ENCODE measurements at regions not wholly inside any gene's neighbourhood (a gene's known extent, or its start where the extent isn't known, plus 50 kb on each side); places are given as distances from the start of the nearest gene placed in this dataset.

DNA sequence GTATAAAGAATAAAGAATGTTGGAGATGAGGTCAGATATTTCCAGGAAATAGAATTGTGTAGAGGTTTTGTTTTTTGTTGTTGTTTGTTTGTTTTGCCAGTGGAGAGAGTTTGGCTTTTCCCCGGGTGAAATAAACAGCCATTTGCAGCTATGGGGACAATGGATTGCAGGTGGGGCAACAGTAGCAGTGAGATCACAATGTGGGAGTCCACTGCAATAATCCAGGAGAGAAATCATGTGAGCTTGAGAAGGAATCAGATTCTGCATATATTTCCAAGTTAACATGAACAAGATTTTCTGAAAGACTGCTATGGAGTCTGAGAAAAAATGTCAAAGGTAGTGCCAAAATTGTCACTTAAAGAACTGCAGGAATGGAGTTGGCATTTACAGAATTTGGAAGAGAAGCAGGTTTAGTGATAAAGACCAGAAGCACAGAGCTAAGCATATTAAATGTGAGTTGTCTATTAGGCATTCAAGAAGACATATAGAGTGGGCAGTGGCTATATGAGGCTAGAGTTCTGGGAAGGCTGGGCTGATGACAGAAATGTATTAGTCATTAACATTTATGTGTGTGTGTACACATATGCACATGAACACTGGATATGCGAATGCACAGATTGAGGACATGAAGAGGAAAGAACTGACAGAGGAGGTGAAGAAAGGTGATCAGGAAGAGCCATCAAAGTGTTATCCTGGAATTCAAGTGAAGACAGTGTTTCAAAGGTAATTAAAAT, 729.6 kb upstream of the PTBP2 start:
- 83% methylated on average over 1 of the region's 2 CpGs for WGBS (ENCODE audit: insufficient coverage, low lambda C conversion rate)
- DNase-seq = no peak
- Histone ChIP-seq H3K36me3 (ENCODE audit: control insufficient read depth, insufficient read depth, low read length) (no peaks in the 10 kb centered on the region), H3K4me3 (ENCODE audit: low read length) (no peak overlapping the region), H3K4me1 (ENCODE audit: control insufficient read depth, insufficient read depth, low read length) (no peaks in the 10 kb centered on the region), H3K9me3 (ENCODE audit: control insufficient read depth, low read depth, low read length) (no peaks in the 10 kb centered on the region), H3K27me3 (ENCODE audit: control insufficient read depth, insufficient read depth, low read length) (no peaks in the 10 kb centered on the region), H3K27ac (ENCODE audit: low read length) (no peak overlapping the region)

GRCh38 chr1:95994643-95995042, 726.9 kb upstream of the PTBP2 start:
- 40% methylated on average over 1 of the region's 1 CpG for WGBS (ENCODE audit: insufficient coverage, low lambda C conversion rate)
- no peaks in the 10 kb centered on the region for H3K27me3 ChIP-seq (ENCODE audit: control insufficient read depth, insufficient read depth, low read length)
- H3K36me3 ChIP-seq (ENCODE audit: control insufficient read depth, insufficient read depth, low read length) = no peaks in the 10 kb centered on the region
- no peak overlapping the region for H3K4me3 ChIP-seq (ENCODE audit: low read length)
- no peak for DNase-seq
- no peak overlapping the region for H3K27ac ChIP-seq (ENCODE audit: low read length)
- H3K9me3 ChIP-seq (ENCODE audit: control insufficient read depth, low read depth, low read length) = no peaks in the 10 kb centered on the region
- H3K4me1 ChIP-seq (ENCODE audit: control insufficient read depth, insufficient read depth, low read length) = no peaks in the 10 kb centered on the region

- WGBS (ENCODE audit: insufficient coverage, low lambda C conversion rate) = 100% methylated on average over 1 of the region's 2 CpGs
These were observed 719.4 kb upstream of the PTBP2 start for GRCh38 chr1:96002201-96002600.

DNA sequence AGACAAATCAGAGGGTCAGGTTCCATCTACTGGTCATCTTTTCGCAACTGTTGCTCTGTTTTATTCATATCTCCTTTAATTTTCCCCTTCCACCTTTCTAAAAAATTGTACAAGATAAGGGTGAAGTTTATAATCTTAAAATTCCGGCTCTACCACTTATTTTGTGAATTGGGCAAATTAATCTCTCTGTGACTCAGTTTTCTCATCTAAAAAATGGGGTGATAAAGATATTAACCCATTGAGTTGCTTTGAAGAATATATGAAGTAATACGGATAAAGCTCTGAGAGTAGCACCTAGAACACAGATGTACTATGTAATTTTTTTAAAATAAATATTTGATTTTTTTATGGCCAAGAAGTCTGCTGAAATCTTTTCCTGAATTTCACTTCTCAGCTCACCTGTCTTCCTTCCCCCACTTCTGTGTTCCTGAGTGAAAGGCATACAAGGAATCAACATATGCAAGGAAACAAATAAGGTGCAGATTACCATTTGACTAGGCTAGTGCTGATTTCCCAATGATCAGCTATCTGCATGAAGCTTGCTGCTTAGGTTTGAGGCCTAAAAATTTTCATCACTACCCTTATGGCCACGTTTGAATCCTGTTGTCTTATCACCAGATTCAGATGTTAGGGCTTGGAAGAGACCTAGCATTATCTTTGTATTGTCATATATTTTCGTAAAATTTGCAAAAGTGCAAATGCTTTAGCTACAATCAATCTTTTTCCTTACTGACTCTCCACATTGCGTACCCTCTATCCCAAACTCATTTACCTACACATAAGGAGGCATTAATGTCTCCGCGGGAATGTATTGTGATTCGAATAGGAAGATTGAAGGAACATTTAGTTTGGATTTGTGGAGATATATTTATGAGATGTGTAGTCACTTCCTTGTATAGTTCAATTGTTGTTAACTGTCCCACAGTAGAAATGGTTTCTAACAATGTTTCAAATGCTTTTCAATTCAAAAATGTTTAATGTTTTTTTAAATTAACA, 718.3 kb upstream of the PTBP2 start:
- no peaks in the 10 kb centered on the region for H3K27me3 ChIP-seq (ENCODE audit: control insufficient read depth, insufficient read depth, low read length)
- no peaks in the 10 kb centered on the region for H3K4me1 ChIP-seq (ENCODE audit: control insufficient read depth, insufficient read depth, low read length)
- 83% methylated on average over 3 of the region's 9 CpGs for WGBS (ENCODE audit: insufficient coverage, low lambda C conversion rate)
- no peak overlapping the region for H3K27ac ChIP-seq (ENCODE audit: low read length)
- no peaks in the 10 kb centered on the region for H3K9me3 ChIP-seq (ENCODE audit: control insufficient read depth, low read depth, low read length)
- no peak overlapping the region for H3K4me3 ChIP-seq (ENCODE audit: low read length)
- H3K36me3 ChIP-seq (ENCODE audit: control insufficient read depth, insufficient read depth, low read length) = no peaks in the 10 kb centered on the region
- DNase-seq = no peak

More at GRCh38 chr1:96002201-96002600, 719.4 kb upstream of the PTBP2 start:
- H3K27ac ChIP-seq (ENCODE audit: low read length) = no peak overlapping the region
- H3K36me3 ChIP-seq (ENCODE audit: control insufficient read depth, insufficient read depth, low read length) = no peaks in the 10 kb centered on the region
- H3K4me3 ChIP-seq (ENCODE audit: low read length) = no peak overlapping the region
- DNase-seq = no peak
- no peaks in the 10 kb centered on the region for H3K27me3 ChIP-seq (ENCODE audit: control insufficient read depth, insufficient read depth, low read length)
- H3K4me1 ChIP-seq (ENCODE audit: control insufficient read depth, insufficient read depth, low read length) = no peaks in the 10 kb centered on the region
- H3K9me3 ChIP-seq (ENCODE audit: control insufficient read depth, low read depth, low read length) = no peaks in the 10 kb centered on the region

- no peaks in the 10 kb centered on the region for H3K27me3 ChIP-seq (ENCODE audit: control insufficient read depth, insufficient read depth, low read length)
- DNase-seq = no peak
- no peaks in the 10 kb centered on the region for H3K4me1 ChIP-seq (ENCODE audit: control insufficient read depth, insufficient read depth, low read length)
- H3K36me3 ChIP-seq (ENCODE audit: control insufficient read depth, insufficient read depth, low read length) = no peaks in the 10 kb centered on the region
- H3K27ac ChIP-seq (ENCODE audit: low read length) = no peak overlapping the region
- 100% methylated on average over 1 of the region's 3 CpGs for WGBS (ENCODE audit: insufficient coverage, low lambda C conversion rate)
- H3K4me3 ChIP-seq (ENCODE audit: low read length) = no peak overlapping the region
- H3K9me3 ChIP-seq (ENCODE audit: control insufficient read depth, low read depth, low read length) = no peaks in the 10 kb centered on the region
These were observed 711.7 kb upstream of the PTBP2 start for GRCh38 chr1:96009831-96010434.

DNA sequence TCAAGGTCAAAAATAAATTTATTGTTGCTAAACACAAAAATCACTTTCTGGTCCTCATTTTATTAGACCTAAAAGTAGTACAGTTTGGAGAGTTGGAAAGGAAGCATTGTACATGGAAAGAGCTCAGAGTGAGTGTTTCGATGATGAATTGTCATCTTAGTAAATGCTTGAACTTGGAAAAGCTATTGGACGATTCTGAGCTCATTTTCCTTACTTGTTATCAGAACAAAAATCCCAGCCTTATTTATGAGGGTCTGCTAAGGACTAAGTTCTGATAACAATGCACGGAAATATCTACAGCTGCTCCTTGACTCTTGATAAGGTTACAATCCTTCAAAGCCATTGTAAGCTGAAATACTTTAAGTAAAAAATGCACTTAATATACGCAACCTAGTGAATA, 710.0 kb upstream of the PTBP2 start:
- H3K27me3 ChIP-seq (ENCODE audit: control insufficient read depth, insufficient read depth, low read length) = no peaks in the 10 kb centered on the region
- no CpG with 5 or more reads among the region's 4 CpGs for WGBS (ENCODE audit: insufficient coverage, low lambda C conversion rate)
- no peak overlapping the region for H3K27ac ChIP-seq (ENCODE audit: low read length)
- no peak for DNase-seq
- no peaks in the 10 kb centered on the region for H3K36me3 ChIP-seq (ENCODE audit: control insufficient read depth, insufficient read depth, low read length)
- H3K9me3 ChIP-seq (ENCODE audit: control insufficient read depth, low read depth, low read length) = no peaks in the 10 kb centered on the region
- no peaks in the 10 kb centered on the region for H3K4me1 ChIP-seq (ENCODE audit: control insufficient read depth, insufficient read depth, low read length)
- no peak overlapping the region for H3K4me3 ChIP-seq (ENCODE audit: low read length)

DNA sequence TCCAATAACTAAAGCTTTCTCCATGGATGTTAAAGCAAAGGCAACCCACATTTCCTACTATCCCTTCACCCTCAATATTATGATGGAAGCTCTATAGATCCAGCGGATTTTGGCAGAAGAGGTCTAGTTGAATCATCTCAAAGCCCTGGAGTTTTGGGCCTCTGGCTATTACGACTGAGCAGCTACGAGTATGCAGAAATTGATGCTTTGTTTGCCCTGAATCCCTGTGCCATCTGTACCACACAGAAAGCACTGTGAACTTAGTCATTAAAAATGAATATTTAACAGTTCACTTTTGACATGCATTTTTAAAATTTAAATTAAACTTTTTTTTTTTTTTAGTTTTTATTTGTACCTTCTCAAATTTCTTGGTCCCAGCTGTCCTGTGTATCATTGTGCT, 705.4 kb upstream of the PTBP2 start:
- Histone ChIP-seq H3K27me3 (ENCODE audit: control insufficient read depth, insufficient read depth, low read length) (no peaks in the 10 kb centered on the region), H3K4me3 (ENCODE audit: low read length) (no peak overlapping the region), H3K36me3 (ENCODE audit: control insufficient read depth, insufficient read depth, low read length) (no peaks in the 10 kb centered on the region), H3K4me1 (ENCODE audit: control insufficient read depth, insufficient read depth, low read length) (no peaks in the 10 kb centered on the region), H3K9me3 (ENCODE audit: control insufficient read depth, low read depth, low read length) (no peaks in the 10 kb centered on the region), H3K27ac (ENCODE audit: low read length) (no peak overlapping the region)
- no CpG with 5 or more reads among the region's 3 CpGs for WGBS (ENCODE audit: insufficient coverage, low lambda C conversion rate)
- DNase-seq = no peak

GRCh38 chr1:96020378-96020777, 701.2 kb upstream of the PTBP2 start:
- Histone ChIP-seq H3K27ac (ENCODE audit: low read length) (no peak overlapping the region), H3K9me3 (ENCODE audit: control insufficient read depth, low read depth, low read length) (no peaks in the 10 kb centered on the region), H3K4me3 (ENCODE audit: low read length) (no peak overlapping the region), H3K27me3 (ENCODE audit: control insufficient read depth, insufficient read depth, low read length) (no peaks in the 10 kb centered on the region), H3K4me1 (ENCODE audit: control insufficient read depth, insufficient read depth, low read length) (no peaks in the 10 kb centered on the region), H3K36me3 (ENCODE audit: control insufficient read depth, insufficient read depth, low read length) (no peaks in the 10 kb centered on the region)
- DNase-seq = no peak

GRCh38 chr1:96025062-96025461, 696.5 kb upstream of the PTBP2 start:
- Histone ChIP-seq H3K36me3 (ENCODE audit: control insufficient read depth, insufficient read depth, low read length) (no peaks in the 10 kb centered on the region), H3K27me3 (ENCODE audit: control insufficient read depth, insufficient read depth, low read length) (no peaks in the 10 kb centered on the region), H3K4me3 (ENCODE audit: low read length) (no peak overlapping the region), H3K4me1 (ENCODE audit: control insufficient read depth, insufficient read depth, low read length) (no peaks in the 10 kb centered on the region), H3K27ac (ENCODE audit: low read length) (no peak overlapping the region), H3K9me3 (ENCODE audit: control insufficient read depth, low read depth, low read length) (peaks cover 9% of the 10 kb centered on the region)
- no CpG with 5 or more reads among the region's 1 CpG for WGBS (ENCODE audit: insufficient coverage, low lambda C conversion rate)
- no peak for DNase-seq

GRCh38 chr1:96028071-96028470, 693.5 kb upstream of the PTBP2 start:
- no CpG with 5 or more reads among the region's 7 CpGs for WGBS (ENCODE audit: insufficient coverage, low lambda C conversion rate)

More at GRCh38 chr1:96028071-96028470, 693.5 kb upstream of the PTBP2 start:
- no peak overlapping the region for H3K27ac ChIP-seq (ENCODE audit: low read length)
- no peak for DNase-seq
- H3K4me1 ChIP-seq (ENCODE audit: control insufficient read depth, insufficient read depth, low read length) = no peaks in the 10 kb centered on the region
- no peak overlapping the region for H3K4me3 ChIP-seq (ENCODE audit: low read length)
- H3K36me3 ChIP-seq (ENCODE audit: control insufficient read depth, insufficient read depth, low read length) = no peaks in the 10 kb centered on the region
- peaks cover 9% of the 10 kb centered on the region for H3K9me3 ChIP-seq (ENCODE audit: control insufficient read depth, low read depth, low read length)
- no peaks in the 10 kb centered on the region for H3K27me3 ChIP-seq (ENCODE audit: control insufficient read depth, insufficient read depth, low read length)
